DND-41 (cell line): ENCODE measurements at regions not wholly inside any gene's neighbourhood (a gene's known extent, or its start where the extent isn't known, plus 50 kb on each side); places are given as distances from the start of the nearest gene placed in this dataset.

Source experiments
- CTCF ChIP-seq: IDR thresholded peaks from 2 replicates; pipeline ENCODE4 v1.5.1; 2012; ENCODE audit warnings: borderline replicate concordance, low read length, moderate library complexity, mild to moderate bottlenecking; ENCODE audit not compliant: poor library complexity, severe bottlenecking; ENCODE audit errors: extremely low read depth
- EZH2 ChIP-seq: IDR thresholded peaks from 3 replicates; pipeline ENCODE4 v1.6.1; 2012; ENCODE audit warnings: borderline replicate concordance, low read depth, mild to moderate bottlenecking, moderate library complexity, low read length, inconsistent platforms; ENCODE audit not compliant: severe bottlenecking

GRCh38 chr16:82384949-82385348 lies 214.9 kb upstream of the MPHOSPH6 start:
- TF ChIP-seq CTCF (no peak), EZH2 (no peak)
